Endothelial cell of umbilical vein (primary cell): ENCODE measurements at regions not wholly inside any gene's neighbourhood (a gene's known extent, or its start where the extent isn't known, plus 50 kb on each side); places are given as distances from the start of the nearest gene placed in this dataset.

Experiments used
- BruUV-seq: library from RNA; stranded (reverse); fragments of 400-500 nt; replicated peaks from 2 replicates; lab custom pipeline; 2021; lab: Mats Ljungman, UMichigan
- CTCF ChIA-PET: fragments of 300-600, 350-600 bp; sonication (Branson Sonifier 250); formaldehyde crosslinking; loops from one replicate; lab custom pipeline; 2021; ENCODE audit warnings: antibody characterized with exemption, inconsistent platforms; lab: Charles Lee
- POLR2A ChIA-PET: fragments of 300-600, 350-600 bp; sonication (Branson Sonifier 250); formaldehyde crosslinking; loops from one replicate; lab custom pipeline; 2021; ENCODE audit warnings: antibody characterized with exemption, inconsistent platforms; lab: Charles Lee
- DNase-seq: peaks from one replicate; pipeline ENCODE4 v3.0.0-alpha.2; 2011; ENCODE audit warnings: low read depth, low spot score
- FAIRE-seq: peaks from 2 replicates; lab custom pipeline; 2011; peaks lifted over from hg19 to GRCh38; lab: Jason Lieb, UNC
- H2AFZ ChIP-seq: 2 replicates; pipeline ENCODE4 v1.6.0; 2012; ENCODE audit warnings: low read depth, low read length, control low read depth, inconsistent platforms
- H3K27ac ChIP-seq: 2 replicates; pipeline ENCODE4 v1.5.1; 2011; ENCODE audit warnings: low read depth, mild to moderate bottlenecking, control low read depth, low read length, moderate library complexity; ENCODE audit not compliant: insufficient read depth
- H3K27me3 ChIP-seq, 2 experiments: 2 replicates each; pipeline versions ENCODE4 v1.6.0 to v1.6.1; 2011; ENCODE audit warnings: low read length in 2 of 2, mixed read lengths in 1 of 2; ENCODE audit not compliant: control insufficient read depth in 2 of 2, insufficient read depth in 2 of 2
- H3K36me3 ChIP-seq, 2 experiments: 2 replicates in 1 of 2; 3 replicates in 1 of 2; pipeline ENCODE4 v1.5.1; 2011; ENCODE audit warnings: low read length in 2 of 2, mild to moderate bottlenecking in 1 of 2, moderate library complexity in 1 of 2; ENCODE audit not compliant: control insufficient read depth in 2 of 2, insufficient read depth in 2 of 2; ENCODE audit errors: extremely low read depth in 1 of 2
- H3K4me1 ChIP-seq: 3 replicates; pipeline ENCODE4 v1.5.1; 2011; ENCODE audit warnings: mild to moderate bottlenecking, low read length; ENCODE audit not compliant: control insufficient read depth, insufficient read depth; ENCODE audit errors: extremely low read depth
- H3K4me2 ChIP-seq: 2 replicates; pipeline ENCODE4 v1.6.1; 2011; ENCODE audit warnings: low read length, control low read depth, mixed read lengths; ENCODE audit not compliant: insufficient read depth
- H3K4me3 ChIP-seq, 3 experiments: fragments of 200-600 bp in 1 of 3; sonication (generic), shearing (Covaris generic) in 1 of 3; replicated peaks in 1 of 3; 2 replicates each; pipeline ENCODE4 v1.5.1; 2011 to 2016; ENCODE audit warnings: control low read depth in 3 of 3, low read length in 3 of 3, mild to moderate bottlenecking in 2 of 3, inconsistent platforms in 1 of 3, low read depth in 1 of 3, moderate library complexity in 1 of 3; ENCODE audit not compliant: insufficient read depth in 1 of 3
- H3K79me2 ChIP-seq: 2 replicates; pipeline ENCODE4 v1.6.0; 2012; ENCODE audit warnings: low read length, inconsistent platforms; ENCODE audit not compliant: control insufficient read depth, insufficient read depth
- H3K9ac ChIP-seq: replicated peaks from 2 replicates; pipeline ENCODE3; 2011; ENCODE audit warnings: low read length, control low read depth; ENCODE audit not compliant: insufficient read depth; ENCODE audit errors: extremely low read depth
- H3K9me1 ChIP-seq: replicated peaks from 3 replicates; pipeline ENCODE4 v1.6.0; 2011; ENCODE audit warnings: mild to moderate bottlenecking, low read length; ENCODE audit not compliant: control insufficient read depth, insufficient read depth; ENCODE audit errors: extremely low read depth
- H3K9me3 ChIP-seq: replicated peaks from 2 replicates; pipeline ENCODE4 v1.5.1; 2012; ENCODE audit warnings: low read length, inconsistent platforms; ENCODE audit not compliant: control insufficient read depth, insufficient read depth
- H4K20me1 ChIP-seq: replicated peaks from 2 replicates; pipeline ENCODE3; 2011; ENCODE audit warnings: mild to moderate bottlenecking, low read length; ENCODE audit not compliant: control insufficient read depth, insufficient read depth; ENCODE audit errors: extremely low read depth
- EZH2 ChIP-seq: IDR thresholded peaks from 2 replicates; pipeline ENCODE4 v1.6.1; 2012; ENCODE audit warnings: borderline replicate concordance, low read depth, mild to moderate bottlenecking, moderate library complexity, low read length, inconsistent platforms; ENCODE audit not compliant: severe bottlenecking
- FOS ChIP-seq: IDR thresholded peaks from 2 replicates; pipeline ENCODE4 v1.6.1; 2011; ENCODE audit warnings: mild to moderate bottlenecking, low read length, moderate library complexity, borderline replicate concordance; ENCODE audit not compliant: insufficient read depth
- GATA2 ChIP-seq: IDR thresholded peaks from 2 replicates; pipeline ENCODE4 v1.7.0; 2011; ENCODE audit warnings: low read depth, mild to moderate bottlenecking, moderate library complexity, mixed read lengths, low read length; ENCODE audit not compliant: insufficient read length, insufficient read depth
- JUN ChIP-seq: IDR thresholded peaks from 2 replicates; pipeline ENCODE4 v1.6.1; 2011; ENCODE audit warnings: borderline replicate concordance, low read depth; ENCODE audit not compliant: insufficient read length, insufficient read depth
- MYC ChIP-seq: IDR thresholded peaks from one replicate; pipeline ENCODE4 v1.6.1; 2011; ENCODE audit warnings: mild to moderate bottlenecking, low read depth, low read length
- POLR2A ChIP-seq: IDR thresholded peaks from 2 replicates; pipeline ENCODE4 v1.6.1; 2012; ENCODE audit warnings: low read depth, mild to moderate bottlenecking, control low read depth, low read length
- POLR2AphosphoS5 ChIP-seq: IDR thresholded peaks from 2 replicates; pipeline ENCODE4 v1.6.1; 2012; ENCODE audit warnings: low read depth, mild to moderate bottlenecking, control low read depth, low read length, moderate library complexity; ENCODE audit not compliant: insufficient read depth
- dilution Hi-C: fragments of 300-500 bp; cut with MboI; formaldehyde crosslinking; loops from one replicate; pipeline ENCODE4 v1.15.0; 2019; ENCODE audit warnings: low sequenced_read_pairs; ENCODE audit not compliant: extremely low pct_ligation_motif_present
- intact Hi-C: fragments of 100-400 bp; cut with micrococcal nuclease; formaldehyde crosslinking; loops from one replicate; pipeline ENCODE4 v1.10.0; 2022
- TF ChIP-seq, protein P1 (sequence below), 2 donors: IDR thresholded peaks; 1 replicate in 1 of 2; 2 replicates in 1 of 2; pipeline ENCODE4 v1.5.1; 2011; ENCODE audit warnings: low read length in 2 of 2, mild to moderate bottlenecking in 2 of 2, moderate library complexity in 2 of 2, control low read depth in 1 of 2, inconsistent platforms in 1 of 2, low read depth in 1 of 2; ENCODE audit not compliant: insufficient read depth in 1 of 2; ENCODE audit errors: extremely low read depth in 1 of 2
- TF ChIP-seq, protein P2 (sequence below): IDR thresholded peaks from 2 replicates; pipeline ENCODE4 v1.6.1; 2011; ENCODE audit not compliant: insufficient read depth, insufficient read length

DNA sequence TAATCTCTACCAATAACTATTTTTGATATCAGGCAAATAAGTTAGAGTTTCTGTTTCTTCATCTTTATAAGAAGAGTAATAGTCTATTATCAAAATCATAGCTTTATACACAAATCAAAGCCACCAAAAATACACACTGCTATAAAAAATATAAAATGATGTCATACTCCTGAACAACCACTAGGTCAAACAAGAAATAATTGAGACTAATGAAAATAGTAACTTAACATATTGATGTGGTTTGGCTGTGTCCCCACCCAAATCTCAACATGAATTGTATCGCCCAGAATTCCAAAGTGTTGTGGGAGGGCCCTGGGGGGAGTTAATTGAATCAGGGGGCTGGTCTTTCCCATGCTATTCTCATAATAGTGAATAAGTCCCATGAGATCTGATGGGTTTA, 2277.5 kb downstream of the ARAP2 start:
- Histone ChIP-seq H3K27me3 (no peaks in the 10 kb centered on the region), H3K36me3 (no peaks in the 10 kb centered on the region), H2AFZ (no peak overlapping the region), H4K20me1 (no peaks in the 10 kb centered on the region), H3K79me2 (no peaks in the 10 kb centered on the region), H3K27ac (no peak overlapping the region), H3K4me2 (no peak overlapping the region), H3K4me1 (no peaks in the 10 kb centered on the region), H3K9me1 (no peaks in the 10 kb centered on the region), H3K9ac (no peak overlapping the region), H3K9me3 (no peaks in the 10 kb centered on the region), H3K4me3 (no peak overlapping the region)
- intact Hi-C loops (no loop called here), dilution Hi-C loops (no loop called here)
- no peak for TF ChIP-seq POLR2A
- TF ChIP-seq FOS: no peak
- TF ChIP-seq JUN: no peak
- no peak for TF ChIP-seq GATA2
- TF ChIP-seq, protein P1, sequence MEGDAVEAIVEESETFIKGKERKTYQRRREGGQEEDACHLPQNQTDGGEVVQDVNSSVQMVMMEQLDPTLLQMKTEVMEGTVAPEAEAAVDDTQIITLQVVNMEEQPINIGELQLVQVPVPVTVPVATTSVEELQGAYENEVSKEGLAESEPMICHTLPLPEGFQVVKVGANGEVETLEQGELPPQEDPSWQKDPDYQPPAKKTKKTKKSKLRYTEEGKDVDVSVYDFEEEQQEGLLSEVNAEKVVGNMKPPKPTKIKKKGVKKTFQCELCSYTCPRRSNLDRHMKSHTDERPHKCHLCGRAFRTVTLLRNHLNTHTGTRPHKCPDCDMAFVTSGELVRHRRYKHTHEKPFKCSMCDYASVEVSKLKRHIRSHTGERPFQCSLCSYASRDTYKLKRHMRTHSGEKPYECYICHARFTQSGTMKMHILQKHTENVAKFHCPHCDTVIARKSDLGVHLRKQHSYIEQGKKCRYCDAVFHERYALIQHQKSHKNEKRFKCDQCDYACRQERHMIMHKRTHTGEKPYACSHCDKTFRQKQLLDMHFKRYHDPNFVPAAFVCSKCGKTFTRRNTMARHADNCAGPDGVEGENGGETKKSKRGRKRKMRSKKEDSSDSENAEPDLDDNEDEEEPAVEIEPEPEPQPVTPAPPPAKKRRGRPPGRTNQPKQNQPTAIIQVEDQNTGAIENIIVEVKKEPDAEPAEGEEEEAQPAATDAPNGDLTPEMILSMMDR (IDR thresholded peaks at IDR 0.05; ENCODE audit: extremely low read depth in 1 of 2, insufficient read depth in 1 of 2, low read depth in 1 of 2, low read length in 2 of 2): no peak
- no peak for TF ChIP-seq MYC
- no peak for TF ChIP-seq POLR2AphosphoS5
- TF ChIP-seq, protein P2, sequence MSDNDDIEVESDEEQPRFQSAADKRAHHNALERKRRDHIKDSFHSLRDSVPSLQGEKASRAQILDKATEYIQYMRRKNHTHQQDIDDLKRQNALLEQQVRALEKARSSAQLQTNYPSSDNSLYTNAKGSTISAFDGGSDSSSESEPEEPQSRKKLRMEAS: no peak
- no peak for TF ChIP-seq EZH2
- POLR2A ChIA-PET: no interaction called here
- DNase-seq (no peak), FAIRE-seq (no peak)
- CTCF ChIA-PET: no interaction called here
- no TSS peak for BruUV-seq
